ENCODE measurements at regions not wholly inside any gene's neighbourhood (a gene's known extent, or its start where the extent isn't known, plus 50 kb on each side); places are given as distances from the start of the nearest gene placed in this dataset.
A peak's percentile ranks its signal among the peaks of the same experiment; 100 is the strongest.

DNA sequence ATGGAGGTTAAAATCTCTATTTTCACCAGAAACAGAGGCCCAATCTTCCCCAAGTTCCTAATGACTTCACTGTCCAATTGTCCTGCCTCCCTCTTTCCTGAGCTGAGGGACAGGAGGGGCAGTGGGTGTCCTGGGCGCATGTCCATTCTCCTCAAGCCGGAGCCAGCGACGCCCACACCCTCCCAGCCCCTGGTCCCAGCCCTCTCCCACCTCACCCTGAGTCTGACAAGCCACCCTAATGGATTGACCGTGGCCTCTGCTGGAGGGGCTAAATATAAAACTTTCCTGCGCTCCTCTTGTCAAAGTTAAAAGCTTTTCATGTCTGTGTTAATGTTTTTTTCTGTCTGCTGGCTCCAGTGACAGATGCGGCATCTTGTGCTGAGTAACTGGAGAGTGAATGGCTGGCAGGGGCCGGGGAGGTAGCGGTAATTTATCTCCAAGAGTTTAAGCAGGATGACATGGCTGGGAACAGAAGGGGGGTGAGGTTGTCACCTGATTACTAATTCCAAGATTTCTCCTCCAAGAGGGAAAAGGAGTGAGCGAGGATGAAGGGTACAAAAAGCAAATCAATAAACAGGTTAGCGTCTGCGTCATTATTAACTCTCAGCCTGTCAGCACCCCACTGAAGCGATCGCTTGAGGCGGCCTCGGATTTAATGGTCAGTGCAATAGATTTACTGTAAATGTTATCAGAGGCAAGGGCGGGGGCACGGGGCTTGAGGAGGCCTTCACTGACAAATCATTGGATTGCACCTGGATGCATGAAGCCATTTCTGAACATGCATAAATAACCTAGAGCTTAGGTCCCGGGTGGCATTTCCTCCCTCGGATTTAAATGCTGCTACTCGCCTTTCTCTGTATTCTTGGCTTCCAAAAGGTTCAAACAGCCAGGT is 118.1 kb upstream of the MAFB start:
- no peak for DNase-seq (ENCODE audit: low read depth, low spot score)

DNA sequence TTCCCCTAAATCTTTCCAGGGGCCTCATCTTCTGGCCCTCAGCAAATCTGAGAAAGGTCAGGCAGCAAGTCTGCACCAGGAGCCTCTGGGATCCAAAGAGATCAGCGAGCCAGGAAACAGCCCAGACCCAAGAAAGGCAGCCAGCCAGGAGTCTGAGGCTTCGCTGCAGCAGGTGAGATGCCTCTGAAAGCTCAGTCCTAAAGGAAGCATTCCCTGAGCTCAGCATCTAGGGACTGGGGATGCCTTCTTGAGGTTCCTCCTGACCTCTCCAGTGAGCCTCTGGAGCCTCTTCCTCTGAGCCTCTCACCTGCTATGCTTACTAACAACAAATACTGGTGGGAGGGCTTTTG is 118.8 kb upstream of the MAFB start:
- no peak for DNase-seq (ENCODE audit: low read depth, low spot score)

DNA sequence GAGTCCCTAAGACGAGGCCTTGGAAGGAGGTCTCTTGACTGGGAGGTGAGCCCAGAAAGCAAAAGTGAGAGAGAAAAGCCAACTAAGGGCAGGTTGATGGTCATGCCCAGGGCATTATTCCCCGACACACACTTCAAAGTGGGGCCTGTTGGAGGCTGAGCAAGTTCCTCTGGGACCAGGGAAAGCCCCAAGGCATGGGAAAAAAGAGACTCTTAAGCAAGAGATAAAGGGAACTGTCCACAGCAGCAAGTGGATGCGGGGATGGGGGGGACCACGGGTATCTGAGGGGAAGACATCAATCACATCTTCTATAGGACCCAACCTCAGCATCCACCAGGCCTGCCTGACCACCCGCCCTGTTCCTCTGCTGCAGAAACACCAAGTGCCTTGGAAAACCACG is 119.9 kb upstream of the MAFB start:
- DNase-seq (ENCODE audit: low read depth, low spot score), result no peak

DNA sequence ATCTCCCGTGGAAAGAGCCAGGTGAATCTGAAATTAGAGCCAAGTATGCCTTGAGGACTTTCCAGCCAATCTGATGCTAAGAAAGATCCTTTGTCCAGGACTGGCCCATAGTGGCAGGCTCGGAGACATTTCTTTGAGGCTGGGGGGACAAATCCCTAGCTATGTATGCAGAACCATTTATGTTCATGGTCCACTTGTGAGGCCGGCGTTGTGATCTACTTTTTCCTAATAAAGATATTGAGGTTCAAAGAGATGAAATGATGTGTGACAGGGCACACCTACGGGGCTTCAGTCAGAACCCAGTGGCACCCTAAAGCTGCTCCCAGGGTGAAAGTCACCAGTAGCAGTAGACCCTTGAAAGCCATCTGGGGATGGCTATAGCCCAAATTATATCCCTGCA is 120.3 kb upstream of the MAFB start:
- no peak for DNase-seq (ENCODE audit: low read depth, low spot score)

GRCh38 chr20:40810332-40811000 is 121.4 kb upstream of the MAFB start:
- no peak for DNase-seq (ENCODE audit: low read depth, low spot score)

GRCh38 chr20:40811004-40811403 is 122.0 kb upstream of the MAFB start:
- DNase-seq (ENCODE audit: low read depth, low spot score), result no peak

DNA sequence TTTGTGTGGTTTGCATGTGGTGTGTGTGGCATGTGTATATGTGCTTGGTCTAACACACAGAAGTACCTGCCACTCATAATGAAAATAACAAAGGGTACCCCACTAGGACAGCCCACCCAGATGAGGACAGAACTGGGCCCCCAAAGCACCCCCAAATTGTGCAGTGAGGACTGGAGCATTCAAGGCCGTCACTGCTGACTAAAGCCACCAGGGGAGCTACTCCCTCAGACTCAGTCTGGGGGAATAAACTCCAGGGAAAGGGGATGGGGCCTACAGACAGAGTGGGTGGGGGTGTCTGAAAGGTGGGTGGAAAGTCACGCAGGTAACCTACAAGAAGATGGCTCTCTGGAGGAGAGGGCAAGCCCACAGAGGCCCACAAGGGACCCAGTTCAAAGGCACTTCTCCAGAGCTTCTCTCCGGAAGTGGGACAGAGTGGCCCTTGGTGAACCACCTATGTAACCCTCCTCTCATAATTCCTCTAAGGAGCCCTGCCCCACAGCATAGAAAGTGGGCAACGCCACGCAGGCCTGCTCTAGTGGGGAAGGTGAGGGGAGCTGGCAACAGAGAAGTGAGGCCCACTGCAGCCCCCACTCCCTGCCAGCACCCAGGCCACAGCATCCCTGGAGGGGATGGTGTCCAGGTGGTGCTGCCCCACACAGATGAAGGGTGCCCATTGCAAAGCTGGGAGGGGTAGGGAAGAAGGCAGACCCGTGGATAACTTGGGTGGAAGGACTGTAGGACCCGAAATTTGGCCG is 122.8 kb upstream of the MAFB start:
- DNase-seq (ENCODE audit: low read depth, low spot score), result no peak

DNA sequence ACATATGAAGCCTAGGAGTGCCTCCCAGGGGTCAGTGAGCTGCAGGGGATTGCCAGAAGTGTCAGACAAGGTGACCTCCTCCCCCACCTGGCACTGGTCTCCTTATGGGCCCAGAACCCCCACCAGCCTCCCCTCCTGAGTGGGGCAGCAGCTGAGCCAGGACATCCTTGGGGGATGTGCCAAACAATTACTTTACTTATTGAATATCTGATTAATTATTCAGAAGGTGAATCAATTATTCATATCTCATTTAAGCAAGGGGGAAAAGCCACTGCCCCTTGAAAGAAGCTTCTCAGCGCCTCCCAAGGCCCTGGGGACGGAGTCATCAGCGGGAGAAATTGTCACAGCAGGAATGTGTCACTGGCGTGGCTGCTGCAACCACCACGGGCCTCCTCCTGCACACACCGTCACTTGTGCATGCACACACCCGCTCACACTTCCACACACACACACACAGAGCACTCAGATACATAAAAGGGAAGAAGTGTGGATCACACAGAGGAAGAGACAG is 123.4 kb upstream of the MAFB start:
- no peak for DNase-seq (ENCODE audit: low read depth, low spot score)

DNA sequence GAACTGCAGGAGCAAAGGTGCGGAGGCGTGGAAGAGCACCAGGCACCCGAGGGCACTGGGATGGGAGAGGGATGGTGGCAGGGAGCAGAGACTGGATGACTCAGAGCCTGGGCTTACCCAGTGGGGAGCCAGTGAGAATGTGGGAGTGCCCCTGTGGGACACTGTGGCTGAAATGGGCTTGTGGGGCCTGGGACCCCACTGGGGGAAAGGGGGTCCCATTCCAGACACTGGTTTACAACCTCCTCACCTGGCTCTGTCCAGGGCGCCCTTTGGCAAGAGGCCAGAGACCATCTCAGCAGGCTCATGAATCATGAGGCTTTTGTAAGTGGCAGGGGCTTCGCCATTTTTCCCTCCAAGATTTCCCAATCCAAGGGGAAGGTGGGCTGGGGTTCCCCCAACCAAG is 124.0 kb upstream of the MAFB start:
- no peak for DNase-seq (ENCODE audit: low read depth, low spot score)

DNA sequence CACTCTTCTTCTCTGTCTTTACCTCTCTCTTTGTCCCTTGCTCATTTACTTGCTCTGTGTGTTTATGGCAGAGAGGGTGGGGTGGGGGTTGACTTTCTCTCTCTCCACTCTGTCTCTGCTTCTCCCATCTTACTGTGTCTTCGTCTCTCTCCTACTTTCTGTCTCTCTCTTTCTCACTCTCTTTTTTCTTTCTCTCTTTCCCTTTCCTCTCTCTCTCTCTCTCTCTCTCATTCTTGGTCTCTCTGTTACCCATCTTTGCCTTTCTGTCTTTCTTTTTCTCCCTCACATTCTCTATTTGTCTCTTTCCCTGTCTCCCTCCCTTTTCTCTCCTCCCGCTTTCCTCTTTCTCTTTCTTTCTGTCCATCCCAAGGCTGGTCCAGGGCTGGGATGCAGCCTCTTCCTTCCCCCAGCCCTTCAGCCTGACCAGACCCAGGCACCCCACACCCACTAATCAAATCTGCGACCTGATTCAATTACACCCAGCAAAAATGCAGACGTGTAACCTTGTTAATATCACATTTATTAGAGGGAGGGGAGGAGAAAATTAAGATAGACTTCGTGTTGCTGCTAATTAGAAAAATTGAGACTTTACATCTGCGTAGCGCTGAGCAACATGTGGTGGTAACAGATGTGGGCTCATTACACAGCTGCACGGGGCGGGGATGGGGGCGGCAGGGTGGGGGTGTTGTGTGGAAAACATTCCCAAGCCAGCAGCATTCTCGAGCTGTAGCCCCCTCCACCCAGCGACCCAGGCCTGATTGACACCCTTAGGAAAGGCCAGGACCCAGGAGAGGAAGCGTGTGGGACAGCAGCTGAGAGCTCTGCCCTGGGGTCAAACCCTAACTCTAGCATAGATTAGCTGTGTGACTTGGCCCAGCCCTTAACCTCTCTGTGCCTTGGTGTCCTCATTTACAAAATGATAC is 124.9 kb upstream of the MAFB start:
- no peak for DNase-seq (ENCODE audit: low read depth, low spot score)

- no peak for DNase-seq (ENCODE audit: low read depth, low spot score)
These were observed 125.6 kb upstream of the MAFB start for GRCh38 chr20:40814631-40814960.

- DNase-seq (ENCODE audit: low read depth, low spot score), result peak; percentile 44
These were observed 126.4 kb upstream of the MAFB start for GRCh38 chr20:40815156-40816038.

- no peak for DNase-seq (ENCODE audit: low read depth, low spot score)
These were observed 127.0 kb upstream of the MAFB start for GRCh38 chr20:40816039-40816352.

- no peak for DNase-seq (ENCODE audit: low read depth, low spot score)
These were observed 132.4 kb upstream of the MAFB start for GRCh38 chr20:40821429-40821828.

- no peak for DNase-seq (ENCODE audit: low read depth, low spot score)
These were observed 137.7 kb upstream of the MAFB start for GRCh38 chr20:40826699-40827098.

DNA sequence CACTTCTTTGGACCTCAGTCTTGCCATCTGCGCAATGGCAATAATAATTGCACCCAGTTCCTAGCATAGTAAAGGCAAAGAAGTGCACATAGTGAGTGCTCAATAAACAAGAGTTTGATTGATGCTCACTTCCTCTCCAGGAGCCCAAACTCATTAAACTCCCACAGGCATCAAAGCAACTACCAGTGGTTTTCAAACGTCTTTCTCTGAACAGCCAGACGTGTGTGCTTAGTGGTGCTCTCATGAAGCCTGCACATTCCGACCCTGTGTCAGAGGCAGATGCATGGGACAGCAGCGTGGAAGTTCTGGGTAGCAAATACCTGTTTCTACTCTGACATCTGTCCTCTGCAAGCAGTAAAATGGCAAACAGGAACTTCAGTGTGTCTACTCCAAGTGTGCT is 146.3 kb upstream of the MAFB start:
- no peak for DNase-seq (ENCODE audit: low read depth, low spot score)

- no peak for DNase-seq (ENCODE audit: low read depth, low spot score)
These were observed 149.5 kb upstream of the MAFB start for GRCh38 chr20:40838509-40838908.

DNA sequence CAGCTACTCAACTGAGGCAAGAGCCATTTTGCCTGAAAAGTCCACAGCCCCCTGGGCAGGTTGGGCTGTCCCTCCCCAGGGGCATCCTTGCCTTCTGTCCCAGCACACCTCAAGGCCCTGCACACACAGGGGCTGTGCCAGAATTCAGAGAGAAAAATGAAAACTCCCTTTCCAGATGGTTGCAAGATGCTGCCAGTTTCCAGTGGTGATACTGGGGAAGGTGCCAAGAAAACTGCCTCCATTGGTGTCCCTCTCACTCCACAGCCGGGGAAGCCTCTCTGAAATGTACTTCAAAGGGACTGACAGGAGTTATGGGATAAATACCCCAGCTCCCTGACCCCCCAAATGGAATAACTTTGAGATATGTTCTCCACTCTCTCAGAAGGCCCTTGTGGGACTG is 154.2 kb upstream of the MAFB start:
- DNase-seq (ENCODE audit: low read depth, low spot score), result no peak

GRCh38 chr20:40844332-40844731 is 155.3 kb upstream of the MAFB start:
- no peak for DNase-seq (ENCODE audit: low read depth, low spot score)

- DNase-seq (ENCODE audit: low read depth, low spot score), result no peak
These were observed 159.1 kb upstream of the MAFB start for GRCh38 chr20:40848096-40848495.

DNA sequence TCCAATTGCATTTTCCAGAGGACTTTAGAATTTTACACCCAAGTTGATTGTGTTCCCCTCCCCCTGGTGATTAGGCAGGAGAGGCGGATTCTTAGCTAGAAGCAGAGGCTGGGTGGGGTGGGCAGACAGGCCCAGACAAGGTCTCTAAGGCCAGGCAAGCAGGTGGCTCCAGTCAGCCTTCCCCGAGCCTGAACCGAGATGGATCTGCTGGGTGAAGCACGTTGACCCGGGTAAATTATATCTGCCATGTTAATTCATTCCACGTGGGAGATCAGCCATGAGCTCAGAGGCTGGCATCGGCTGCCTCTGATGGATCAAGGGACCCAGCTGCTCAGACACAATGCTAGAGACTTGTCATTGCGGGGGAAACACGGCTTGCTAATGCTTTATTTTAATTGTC is 159.5 kb upstream of the MAFB start:
- DNase-seq (ENCODE audit: low read depth, low spot score), result no peak
